Hematopoietic multipotent progenitor cell treated with erythropoietin and hydrocortisone succinate and interleukin-3 and kit ligand, for 8 days (in vitro differentiated cells): ENCODE measurements at regions not wholly inside any gene's neighbourhood (a gene's known extent, or its start where the extent isn't known, plus 50 kb on each side); places are given as distances from the start of the nearest gene placed in this dataset.
"Not testable (repeated sequence)": the region's sequence is repeated elsewhere in the genome, so short reads cannot be mapped to it uniquely, and the experiment has no call there.

ENCODE experiments used
- DNase-seq: peaks from one replicate; pipeline ENCODE4 v3.0.0-alpha.2; 2015

DNA sequence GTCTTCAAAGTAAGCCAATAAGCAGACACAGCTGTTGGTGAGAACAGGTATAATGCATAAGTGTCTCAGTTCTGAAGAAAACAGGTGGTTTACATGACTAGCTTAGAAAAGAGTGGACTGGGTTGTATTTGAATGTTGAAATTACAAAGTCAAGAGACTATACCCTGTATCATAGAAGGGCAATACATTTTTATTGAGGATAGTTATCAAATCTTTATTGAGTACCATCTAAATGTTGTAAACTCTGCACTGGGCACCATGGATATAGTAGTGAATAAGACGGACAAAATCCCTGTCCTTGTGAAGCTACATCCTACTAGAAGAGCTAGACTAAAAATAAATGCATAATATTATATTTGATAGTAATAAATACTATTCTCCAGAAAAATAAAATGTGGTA is 88.5 kb upstream of the CDC42EP3 start:
- not testable (repeated sequence) for DNase-seq

GRCh38 chr2:37760471-37760870 is 89.0 kb upstream of the CDC42EP3 start:
- no peak for DNase-seq

- DNase-seq: not testable (repeated sequence)
Observed at GRCh38 chr2:37762281-37762680, 90.8 kb upstream of the CDC42EP3 start.

- DNase-seq: no peak
Observed at GRCh38 chr2:37764739-37765138, 93.3 kb upstream of the CDC42EP3 start.

DNA sequence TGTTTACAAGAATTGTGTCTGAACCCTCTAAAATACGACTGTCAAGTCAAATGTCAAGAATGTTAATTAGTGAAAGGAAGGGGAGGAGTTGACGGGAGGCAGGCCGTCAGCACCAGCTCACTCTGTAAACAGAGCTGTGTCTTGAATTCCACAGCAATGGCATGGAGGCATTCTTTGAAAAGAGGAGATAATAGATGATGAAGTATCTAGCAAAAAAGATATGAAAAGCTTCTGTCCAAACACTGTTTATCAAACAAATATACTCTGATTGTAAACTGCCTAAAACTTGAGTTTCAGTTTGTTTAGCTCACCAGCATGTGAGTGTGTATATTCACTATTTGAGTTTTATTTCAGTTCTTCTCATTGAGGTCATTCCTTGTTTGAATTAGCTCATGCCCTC is 94.7 kb upstream of the CDC42EP3 start:
- no peak for DNase-seq

GRCh38 chr2:37767046-37767445 is 95.6 kb upstream of the CDC42EP3 start:
- DNase-seq: no peak

GRCh38 chr2:37767959-37768925 is 96.8 kb upstream of the CDC42EP3 start:
- DNase-seq: no peak

DNA sequence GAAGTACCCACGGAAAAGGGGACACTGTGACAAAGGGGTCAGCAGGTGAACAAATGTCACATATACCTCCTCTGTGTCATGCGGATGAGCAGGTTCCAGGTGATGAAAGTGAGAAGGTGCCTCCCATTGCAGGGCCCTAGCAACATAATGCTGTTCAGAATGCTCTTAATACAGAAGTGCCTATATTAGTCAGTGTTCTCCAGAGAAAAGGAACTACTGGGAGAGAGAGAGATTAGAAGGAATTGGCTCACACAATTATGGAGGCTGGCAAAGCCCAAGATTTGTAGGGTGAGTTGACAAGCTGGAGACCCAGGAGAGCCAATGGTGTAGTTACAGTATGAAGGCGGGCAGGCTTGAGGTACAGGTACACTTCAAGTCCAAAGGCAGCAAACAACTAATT is 98.1 kb upstream of the CDC42EP3 start:
- no peak for DNase-seq

- no peak for DNase-seq
Observed at GRCh38 chr2:37770797-37771196, 99.4 kb upstream of the CDC42EP3 start.

DNA sequence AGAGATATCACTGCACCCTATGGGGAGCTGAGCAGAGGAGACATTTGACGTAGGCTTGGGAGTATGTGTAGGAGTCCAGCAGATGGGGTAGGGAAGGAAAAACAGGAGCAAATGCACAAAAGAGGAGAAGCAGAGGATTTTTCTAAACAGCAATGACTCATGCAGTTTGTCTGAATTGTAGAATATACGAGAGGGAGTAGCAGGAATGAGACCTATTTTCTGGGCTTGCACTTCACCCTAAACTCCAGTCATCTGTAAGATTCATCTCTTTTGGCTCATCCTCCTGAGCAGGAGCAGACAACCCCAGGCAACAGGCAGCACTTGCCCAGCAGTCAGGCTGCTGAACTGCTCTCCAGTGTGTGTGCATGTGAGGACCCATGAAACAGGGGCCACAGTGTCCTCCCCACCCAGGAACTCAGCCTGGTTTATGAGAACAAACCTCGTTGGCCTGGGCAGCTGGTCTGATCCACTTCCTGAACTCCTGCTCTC is 100.2 kb upstream of the CDC42EP3 start:
- DNase-seq: no peak

- DNase-seq: no peak
Observed at GRCh38 chr2:37773371-37774130, 102.1 kb upstream of the CDC42EP3 start.

GRCh38 chr2:37774171-37774944 is 102.9 kb upstream of the CDC42EP3 start:
- not testable (repeated sequence) for DNase-seq

DNA sequence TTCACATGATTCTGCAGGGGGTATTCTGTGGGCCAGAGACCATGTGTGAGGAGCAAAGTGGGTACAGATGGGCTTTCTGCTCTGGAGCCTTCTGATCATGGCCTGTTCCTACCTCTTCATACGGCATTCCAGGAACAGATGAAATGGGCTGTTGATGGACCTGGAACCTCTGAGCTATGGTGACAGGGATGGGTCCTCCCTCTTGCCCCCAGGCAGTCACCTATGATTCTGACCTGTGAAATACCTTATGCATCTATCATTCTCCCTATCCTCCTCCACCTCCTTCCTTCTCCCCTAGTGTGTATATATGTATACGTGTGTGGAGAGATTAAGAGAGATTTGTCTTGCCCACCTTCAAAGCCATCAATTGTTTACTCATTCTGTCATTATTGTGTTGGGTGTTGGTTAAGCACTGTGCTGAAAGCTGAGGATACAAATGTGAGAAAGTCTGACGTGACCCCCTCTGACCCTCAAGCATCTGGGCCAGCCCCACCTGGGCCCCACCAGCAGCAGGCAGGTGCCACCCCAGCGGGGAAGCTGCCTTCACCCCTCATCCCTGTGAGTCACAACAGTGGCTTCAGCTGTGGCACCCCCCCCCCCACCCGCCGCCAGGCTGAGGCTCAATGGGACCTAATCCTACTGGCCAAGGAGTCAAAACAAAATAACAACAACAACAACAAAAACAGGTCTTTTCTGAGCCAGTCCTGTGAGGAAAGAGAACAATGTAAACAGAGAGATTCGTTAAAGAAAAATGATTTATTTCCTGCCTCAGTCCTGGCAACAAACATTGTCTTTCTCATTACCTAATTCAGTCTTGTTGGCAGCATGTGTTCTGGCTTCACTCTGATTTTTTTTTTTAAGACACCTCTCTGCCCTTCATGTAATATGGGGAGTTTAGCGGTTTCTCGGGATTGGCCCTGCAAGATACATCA is 103.8 kb upstream of the CDC42EP3 start:
- no peak for DNase-seq

DNA sequence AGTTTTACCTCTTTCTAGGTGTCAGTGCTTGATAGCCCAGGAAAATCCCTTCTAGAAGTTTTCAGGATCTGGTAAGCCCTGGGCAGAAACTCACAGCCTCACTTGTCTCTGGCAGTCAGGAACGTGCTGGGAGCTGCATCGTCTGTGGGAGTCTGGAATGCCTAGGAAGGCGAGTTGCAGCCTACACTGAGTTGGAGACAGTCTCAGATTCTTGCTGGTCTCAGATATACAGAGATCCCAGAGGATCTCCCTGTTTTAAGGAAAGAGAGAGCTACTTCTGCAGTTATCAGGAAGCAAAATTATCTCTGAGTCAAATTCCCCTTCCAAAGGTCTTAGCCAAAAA is 104.4 kb upstream of the CDC42EP3 start:
- DNase-seq: no peak

GRCh38 chr2:37776487-37776886 is 105.0 kb upstream of the CDC42EP3 start:
- no peak for DNase-seq

DNA sequence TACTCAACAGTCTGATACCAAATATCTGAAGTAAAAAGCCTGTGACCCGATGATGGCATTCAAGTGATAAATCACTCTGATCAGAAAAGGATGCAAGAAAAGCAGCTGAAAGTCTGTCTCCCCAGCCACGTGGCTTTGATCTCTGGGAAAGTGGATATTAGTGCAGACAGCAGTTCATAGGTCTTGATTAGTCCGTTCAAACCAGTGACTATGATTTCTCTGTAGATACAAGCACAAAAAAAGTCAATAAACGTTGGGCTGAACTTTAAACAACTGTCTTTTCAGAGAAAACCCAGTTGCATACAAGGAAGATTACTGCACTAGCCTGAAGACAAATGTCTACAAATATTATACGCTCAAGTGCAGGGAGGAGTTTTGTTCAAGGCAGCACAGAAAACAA is 107.7 kb upstream of the CDC42EP3 start:
- no peak for DNase-seq

DNA sequence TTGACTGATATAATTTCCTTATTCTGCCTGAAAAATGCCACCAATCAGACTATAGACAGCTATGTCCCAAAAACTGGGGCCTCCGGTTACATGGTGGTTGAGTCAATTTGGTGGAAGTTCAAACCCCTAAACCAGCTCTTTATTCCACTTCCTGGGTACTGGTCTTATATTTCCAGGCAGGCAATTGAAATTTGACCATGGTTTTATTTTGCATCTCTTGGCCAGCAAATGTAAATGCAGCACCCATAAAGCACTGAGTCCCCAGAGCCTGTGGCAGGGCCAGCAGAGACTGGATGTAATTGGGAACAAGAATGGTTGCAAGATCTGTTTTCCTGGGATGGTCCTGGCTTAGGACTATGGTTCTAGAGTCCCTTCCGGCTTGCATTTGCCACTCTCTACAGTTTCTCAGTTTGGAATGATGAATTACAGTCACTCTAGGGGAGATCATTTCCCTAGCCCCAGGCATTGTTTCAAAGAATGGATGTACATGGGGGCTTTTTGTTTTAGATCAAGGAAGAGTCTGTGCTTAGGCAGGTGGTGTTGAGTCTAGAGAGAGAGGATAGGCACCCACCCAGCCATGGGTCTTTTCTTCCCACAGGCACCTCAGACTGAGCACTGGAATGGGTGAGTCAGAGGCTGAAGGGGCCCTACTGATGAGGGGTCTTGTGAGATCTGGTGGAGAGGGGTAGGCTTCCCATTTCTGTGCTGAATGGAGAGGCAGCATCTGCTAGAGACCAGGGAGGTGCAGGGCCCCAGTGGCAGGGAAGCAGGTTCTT is 108.4 kb upstream of the CDC42EP3 start:
- DNase-seq: no peak

DNA sequence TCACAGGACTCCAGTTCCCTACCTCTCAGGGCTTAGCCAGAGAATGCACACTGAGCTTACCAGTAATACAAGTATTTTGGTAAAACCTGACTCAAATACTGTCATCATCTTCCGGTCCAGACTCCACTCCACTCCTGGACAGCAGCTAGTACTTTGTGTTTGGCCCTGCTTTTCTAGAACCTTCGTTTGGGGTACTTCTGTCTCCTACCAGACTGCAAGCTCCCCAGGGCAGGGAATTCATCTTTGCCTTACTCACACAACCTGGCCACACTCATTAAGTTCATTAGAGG is 108.9 kb upstream of the CDC42EP3 start:
- no peak for DNase-seq

GRCh38 chr2:37781028-37781427 is 109.6 kb upstream of the CDC42EP3 start:
- DNase-seq: no peak

DNA sequence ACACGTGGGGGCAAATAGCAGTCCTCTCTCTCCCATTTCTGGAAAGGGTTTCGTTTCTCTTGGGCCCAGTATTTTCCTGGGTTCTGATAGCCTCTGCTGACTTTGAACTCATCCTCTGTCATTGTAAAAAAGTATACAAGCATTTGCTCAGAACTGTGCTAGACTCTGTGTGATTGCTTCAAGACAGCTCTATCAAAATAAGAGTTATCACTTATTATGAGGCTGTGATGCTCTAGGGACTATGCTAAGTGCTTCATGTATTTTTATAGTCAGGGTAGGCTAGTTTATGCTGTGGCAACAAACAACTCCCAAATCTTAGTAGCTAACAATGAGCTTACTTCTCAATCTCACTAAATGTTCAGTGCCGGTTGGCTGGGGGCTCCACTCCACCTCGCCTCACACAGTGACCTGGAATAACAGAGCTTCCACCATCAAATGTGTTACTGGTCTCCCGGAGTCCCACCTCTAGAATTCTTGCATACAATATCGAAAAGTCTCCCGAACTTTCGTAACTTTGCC is 110.8 kb upstream of the CDC42EP3 start:
- DNase-seq: no peak

GRCh38 chr2:37782721-37783371 is 111.4 kb upstream of the CDC42EP3 start:
- DNase-seq: no peak
